ENCODE measurements at regions not wholly inside any gene's neighbourhood (a gene's known extent, or its start where the extent isn't known, plus 50 kb on each side); places are given as distances from the start of the nearest gene placed in this dataset.

- Histone ChIP-seq H3K4me3 (replicated peaks in 1 of 3; ENCODE audit: insufficient read depth in 1 of 3, low read depth in 1 of 3, low read length in 3 of 3) (no peak overlapping the region), H3K27me3 (ENCODE audit: control insufficient read depth in 2 of 2, insufficient read depth in 2 of 2, low read length in 2 of 2) (peaks cover 10% of the 10 kb centered on the region in 2 experiments), H3K4me1 (ENCODE audit: control insufficient read depth, extremely low read depth, insufficient read depth, low read length) (no peaks in the 10 kb centered on the region), H2AFZ (ENCODE audit: low read depth, low read length) (no peak overlapping the region), H3K9me3 (replicated peaks; ENCODE audit: control insufficient read depth, insufficient read depth, low read length) (no peaks in the 10 kb centered on the region), H3K36me3 (ENCODE audit: control insufficient read depth in 2 of 2, extremely low read depth in 1 of 2, insufficient read depth in 2 of 2, low read length in 2 of 2) (no peaks in the 10 kb centered on the region), H3K79me2 (ENCODE audit: control insufficient read depth, insufficient read depth, low read length) (no peaks in the 10 kb centered on the region), H3K9me1 (replicated peaks; ENCODE audit: control insufficient read depth, extremely low read depth, insufficient read depth, low read length) (no peaks in the 10 kb centered on the region), H4K20me1 (replicated peaks; ENCODE audit: control insufficient read depth, extremely low read depth, insufficient read depth, low read length) (no peaks in the 10 kb centered on the region), H3K9ac (replicated peaks; ENCODE audit: extremely low read depth, insufficient read depth, low read length) (no peak overlapping the region), H3K4me2 (ENCODE audit: insufficient read depth, low read length) (no peak overlapping the region), H3K27ac (ENCODE audit: insufficient read depth, low read depth, low read length) (no peak overlapping the region)
- DNase-seq (ENCODE audit: low read depth, low spot score) (no peak), FAIRE-seq (no peak)
- ChIA-PET POLR2A (no interaction called here), CTCF (no interaction called here)
- intact Hi-C loops (cut with micrococcal nuclease): loop anchor here (10.0 kb wide), 1 partner anchor 242 kb away; no protein-coding TSS in a partner anchor
- dilution Hi-C loops (cut with MboI; ENCODE audit: extremely low pct_ligation_motif_present, low sequenced_read_pairs): no loop called here
- no peak for TF ChIP-seq POLR2A (IDR thresholded peaks at IDR 0.05; ENCODE audit: low read depth, low read length)
- TF ChIP-seq FOS (IDR thresholded peaks at IDR 0.05; ENCODE audit: borderline replicate concordance, insufficient read depth, low read length): no peak
- no peak for TF ChIP-seq POLR2AphosphoS5 (IDR thresholded peaks at IDR 0.05; ENCODE audit: insufficient read depth, low read depth, low read length)
- no peak for TF ChIP-seq GATA2 (IDR thresholded peaks at IDR 0.05; ENCODE audit: insufficient read depth, insufficient read length, low read depth, low read length)
- no peak for TF ChIP-seq MYC (IDR thresholded peaks at IDR 0.05; ENCODE audit: low read depth, low read length)
- no peak for TF ChIP-seq JUN (IDR thresholded peaks at IDR 0.05; ENCODE audit: borderline replicate concordance, insufficient read depth, insufficient read length, low read depth)
- TF ChIP-seq EZH2 (IDR thresholded peaks at IDR 0.05; ENCODE audit: borderline replicate concordance, low read depth, low read length, severe bottlenecking): no peak
- no peak for TF ChIP-seq CTCF (IDR thresholded peaks at IDR 0.05; ENCODE audit: extremely low read depth in 1 of 2, insufficient read depth in 1 of 2, low read depth in 1 of 2, low read length in 2 of 2)
- TF ChIP-seq MAX (IDR thresholded peaks at IDR 0.05; ENCODE audit: insufficient read depth, insufficient read length): no peak
- no TSS peak for BruUV-seq (replicated peaks)
Measured at GRCh38 chr10:117736655-117737054, 194.1 kb downstream of the EMX2 start.

Measured in endothelial cell of umbilical vein (primary cell).